AG09319 (cell line): ENCODE measurements at regions not wholly inside any gene's neighbourhood (a gene's known extent, or its start where the extent isn't known, plus 50 kb on each side); places are given as distances from the start of the nearest gene placed in this dataset.

Source experiments
- DNase-seq: peaks from one replicate; pipeline ENCODE4 v3.0.0-alpha.2; 2010; ENCODE audit warnings: low read depth; ENCODE audit errors: extremely low read depth
- TF ChIP-seq, protein P1 (sequence below): IDR thresholded peaks from 2 replicates; pipeline ENCODE4 v1.5.1; 2011; ENCODE audit warnings: low read depth, mild to moderate bottlenecking, inconsistent platforms, low read length, moderate library complexity

GRCh38 chr1:116276532-116276931, 96.5 kb upstream of the ATP1A1 start:
- TF ChIP-seq, protein P1, sequence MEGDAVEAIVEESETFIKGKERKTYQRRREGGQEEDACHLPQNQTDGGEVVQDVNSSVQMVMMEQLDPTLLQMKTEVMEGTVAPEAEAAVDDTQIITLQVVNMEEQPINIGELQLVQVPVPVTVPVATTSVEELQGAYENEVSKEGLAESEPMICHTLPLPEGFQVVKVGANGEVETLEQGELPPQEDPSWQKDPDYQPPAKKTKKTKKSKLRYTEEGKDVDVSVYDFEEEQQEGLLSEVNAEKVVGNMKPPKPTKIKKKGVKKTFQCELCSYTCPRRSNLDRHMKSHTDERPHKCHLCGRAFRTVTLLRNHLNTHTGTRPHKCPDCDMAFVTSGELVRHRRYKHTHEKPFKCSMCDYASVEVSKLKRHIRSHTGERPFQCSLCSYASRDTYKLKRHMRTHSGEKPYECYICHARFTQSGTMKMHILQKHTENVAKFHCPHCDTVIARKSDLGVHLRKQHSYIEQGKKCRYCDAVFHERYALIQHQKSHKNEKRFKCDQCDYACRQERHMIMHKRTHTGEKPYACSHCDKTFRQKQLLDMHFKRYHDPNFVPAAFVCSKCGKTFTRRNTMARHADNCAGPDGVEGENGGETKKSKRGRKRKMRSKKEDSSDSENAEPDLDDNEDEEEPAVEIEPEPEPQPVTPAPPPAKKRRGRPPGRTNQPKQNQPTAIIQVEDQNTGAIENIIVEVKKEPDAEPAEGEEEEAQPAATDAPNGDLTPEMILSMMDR: no peak
- DNase-seq: no peak

GRCh38 chr1:116277840-116278540, 95.1 kb upstream of the ATP1A1 start:
- DNase-seq: no peak
- TF ChIP-seq, protein P1: no peak

- no peak for DNase-seq
- TF ChIP-seq, protein P1: no peak
Measured at GRCh38 chr1:116278541-116278866, 94.5 kb upstream of the ATP1A1 start.

- TF ChIP-seq, protein P1: no peak
- DNase-seq: no peak
Measured at GRCh38 chr1:116279715-116280114, 93.3 kb upstream of the ATP1A1 start.

DNA sequence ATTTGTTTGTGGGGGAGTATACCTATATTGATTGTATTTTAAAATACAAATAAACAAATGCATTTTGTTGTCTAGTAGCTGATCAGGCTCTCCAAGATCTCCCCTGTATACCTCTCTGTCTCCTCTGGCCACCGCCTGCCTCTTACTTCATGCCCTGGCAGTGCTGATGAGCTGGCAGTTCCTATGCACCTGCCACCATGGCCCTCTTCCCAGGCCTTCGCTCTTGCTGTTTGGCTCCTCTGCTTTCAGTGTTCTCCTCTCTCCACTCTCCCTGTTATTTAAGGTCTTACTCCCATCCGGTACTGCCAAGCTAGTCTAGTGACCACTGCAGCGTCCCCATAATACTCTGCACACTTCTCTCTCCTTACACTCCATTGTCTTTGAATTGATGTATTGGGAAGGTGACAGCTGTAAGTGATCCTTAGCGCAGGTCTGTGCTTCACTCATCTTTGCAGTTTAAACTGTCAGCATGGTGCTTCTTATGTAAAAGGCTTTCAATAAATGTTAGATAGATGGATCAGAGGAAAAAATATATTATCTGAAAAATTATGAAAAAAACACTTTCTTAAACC, 88.1 kb upstream of the ATP1A1 start:
- TF ChIP-seq, protein P1: no peak
- DNase-seq: no peak

DNA sequence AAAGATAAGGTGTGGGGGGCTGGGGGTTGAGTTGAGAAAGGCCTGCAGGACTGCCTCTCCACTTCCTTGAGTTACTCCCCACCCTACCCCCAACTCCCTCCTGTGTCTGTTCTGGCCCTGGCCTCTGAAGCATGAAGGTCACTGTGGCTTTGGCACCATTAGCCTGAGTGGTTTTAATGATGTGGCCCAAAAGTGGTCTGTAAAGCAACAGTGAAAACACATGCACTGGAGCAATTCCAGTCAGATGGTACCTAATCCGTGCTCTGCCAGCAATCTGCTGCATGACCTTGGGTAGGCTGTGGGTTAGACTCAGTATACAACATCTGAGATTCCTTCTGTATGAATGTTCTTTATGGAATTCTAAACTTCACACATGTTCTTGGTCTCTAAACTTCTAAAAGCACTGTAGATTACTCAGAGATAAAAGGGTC, 86.5 kb upstream of the ATP1A1 start:
- TF ChIP-seq, protein P1: no peak
- DNase-seq: peak; percentile 64

DNA sequence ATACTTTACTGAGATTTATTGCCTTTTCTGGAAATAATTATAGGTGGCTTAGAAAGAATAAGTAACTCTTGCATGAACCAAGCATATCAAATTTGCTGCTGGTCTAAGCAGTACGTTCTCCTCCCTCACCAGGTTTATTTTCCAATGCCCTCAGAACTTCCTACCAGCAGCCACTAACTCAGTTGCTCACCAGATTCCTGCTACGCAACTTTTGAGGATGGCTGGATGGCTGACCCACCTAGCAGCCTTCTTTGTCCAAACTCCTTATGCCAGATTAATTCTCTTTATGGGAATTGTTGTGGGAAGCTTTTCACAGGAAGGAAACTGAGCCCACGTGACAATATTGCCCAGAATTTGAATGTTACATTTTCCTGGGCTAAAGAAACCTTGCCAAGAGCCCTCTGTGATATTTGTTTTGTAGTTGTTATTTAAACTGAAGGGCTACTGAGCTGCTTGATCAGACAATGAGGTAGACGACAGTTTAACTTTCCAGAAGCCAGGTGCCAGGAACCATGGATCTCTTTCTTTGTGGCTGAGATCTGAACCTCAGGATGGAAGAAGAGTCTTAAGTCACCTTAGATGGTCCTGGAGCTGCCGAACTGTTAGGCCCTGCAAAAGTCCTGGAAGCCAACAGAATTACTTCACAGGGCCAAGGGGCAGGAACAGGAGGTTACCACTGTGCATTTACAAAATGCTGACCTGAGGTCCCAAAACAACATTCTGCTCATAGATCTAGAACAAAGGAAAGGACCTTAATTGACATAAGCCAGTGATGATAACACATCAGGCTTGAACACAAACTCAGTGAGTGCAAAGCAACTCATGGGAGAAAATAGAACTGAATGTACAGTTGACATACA, 85.5 kb upstream of the ATP1A1 start:
- no peak for DNase-seq
- TF ChIP-seq, protein P1: no peak
